ENCODE measurements at regions not wholly inside any gene's neighbourhood (a gene's known extent, or its start where the extent isn't known, plus 50 kb on each side); places are given as distances from the start of the nearest gene placed in this dataset.

GRCh38 chr2:128380061-128380889 lies 61.6 kb upstream of the HS6ST1 start:
- peak; percentile 46 for DNase-seq (ENCODE audit: low spot score)

- peak; percentile 81 for DNase-seq (ENCODE audit: low spot score)
Observed at GRCh38 chr2:128380961-128381938, 62.6 kb upstream of the HS6ST1 start.

GRCh38 chr2:128384446-128384845 lies 65.8 kb upstream of the HS6ST1 start:
- no peak for DNase-seq (ENCODE audit: low spot score)

- DNase-seq (ENCODE audit: low spot score): no peak
Observed at GRCh38 chr2:128384956-128385355, 66.3 kb upstream of the HS6ST1 start.

GRCh38 chr2:128385365-128385764 lies 66.7 kb upstream of the HS6ST1 start:
- no peak for DNase-seq (ENCODE audit: low spot score)

- no peak for DNase-seq (ENCODE audit: low spot score)
Observed at GRCh38 chr2:128386066-128386465, 67.4 kb upstream of the HS6ST1 start.

- no peak for DNase-seq (ENCODE audit: low spot score)
Observed at GRCh38 chr2:128388499-128388941, 69.9 kb upstream of the HS6ST1 start.

GRCh38 chr2:128389388-128390086 lies 70.9 kb upstream of the HS6ST1 start:
- no peak for DNase-seq (ENCODE audit: low spot score)

GRCh38 chr2:128390256-128390990 lies 71.8 kb upstream of the HS6ST1 start:
- no peak for DNase-seq (ENCODE audit: low spot score)

GRCh38 chr2:128390991-128391630 lies 72.4 kb upstream of the HS6ST1 start:
- no peak for DNase-seq (ENCODE audit: low spot score)

GRCh38 chr2:128391679-128392078 lies 73.0 kb upstream of the HS6ST1 start:
- DNase-seq (ENCODE audit: low spot score): no peak

- DNase-seq (ENCODE audit: low spot score): no peak
Observed at GRCh38 chr2:128392207-128392606, 73.5 kb upstream of the HS6ST1 start.

- no peak for DNase-seq (ENCODE audit: low spot score)
Observed at GRCh38 chr2:128394007-128394730, 75.5 kb upstream of the HS6ST1 start.

- no peak for DNase-seq (ENCODE audit: low spot score)
Observed at GRCh38 chr2:128395196-128395595, 76.5 kb upstream of the HS6ST1 start.

- DNase-seq (ENCODE audit: low spot score): no peak
Observed at GRCh38 chr2:128395640-128396499, 77.2 kb upstream of the HS6ST1 start.

GRCh38 chr2:128396500-128396891 lies 77.8 kb upstream of the HS6ST1 start:
- DNase-seq (ENCODE audit: low spot score): peak; percentile 77

GRCh38 chr2:128396946-128397345 lies 78.3 kb upstream of the HS6ST1 start:
- DNase-seq (ENCODE audit: low spot score): no peak

GRCh38 chr2:128399256-128399655 lies 80.6 kb upstream of the HS6ST1 start:
- DNase-seq (ENCODE audit: low spot score): no peak

GRCh38 chr2:128399690-128400291 lies 81.1 kb upstream of the HS6ST1 start:
- DNase-seq (ENCODE audit: low spot score): no peak

Measured in ecto neural progenitor cell (in vitro differentiated cells).